ENCODE measurements at regions not wholly inside any gene's neighbourhood (a gene's known extent, or its start where the extent isn't known, plus 50 kb on each side); places are given as distances from the start of the nearest gene placed in this dataset.

GRCh38 chr18:30186245-30186644, 856.3 kb downstream of the DSC3 start (continued):
- no peak for TF ChIP-seq CHD7 (IDR thresholded peaks at IDR 0.05; ENCODE audit: insufficient replicate concordance, low read length)
